ENCODE measurements at regions not wholly inside any gene's neighbourhood (a gene's known extent, or its start where the extent isn't known, plus 50 kb on each side); places are given as distances from the start of the nearest gene placed in this dataset.
"Not testable (repeated sequence)": the region's sequence is repeated elsewhere in the genome, so short reads cannot be mapped to it uniquely, and the experiment has no call there.

DNA sequence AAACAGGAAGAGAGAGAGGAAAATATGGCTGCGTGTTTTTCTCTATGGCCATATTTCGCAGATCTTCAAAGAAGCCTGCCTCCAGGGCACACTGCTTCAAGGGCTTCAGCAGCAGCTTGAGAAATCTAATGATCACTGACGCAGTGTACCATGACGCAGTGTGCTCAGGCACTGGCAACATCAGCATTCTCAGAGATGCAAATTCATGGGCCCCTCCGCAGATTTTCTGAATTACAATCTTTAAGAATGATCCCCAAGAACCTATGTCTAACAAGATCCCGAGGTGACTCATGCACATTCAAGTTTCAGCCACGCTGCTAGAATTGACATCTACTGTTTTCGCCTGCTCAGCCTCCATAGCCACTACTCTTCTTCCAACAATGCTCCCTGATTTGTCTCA is 143.9 kb upstream of the ZNF366 start:
- H3K9me3 ChIP-seq (ENCODE audit: control insufficient read depth, low read length) = no peaks in the 10 kb centered on the region
- no peak overlapping the region for H3K4me3 ChIP-seq (ENCODE audit: low read length)
- no peak for DNase-seq (ENCODE audit: low read depth)
- no peaks in the 10 kb centered on the region for H3K4me1 ChIP-seq (ENCODE audit: control insufficient read depth, insufficient read depth, low read length)
- H3K9ac ChIP-seq (ENCODE audit: low read length) = no peak overlapping the region
- H3K36me3 ChIP-seq (ENCODE audit: control insufficient read depth, insufficient read depth, low read length, severe bottlenecking) = no peaks in the 10 kb centered on the region
- H3K27me3 ChIP-seq (replicated peaks; ENCODE audit: control insufficient read depth, insufficient read depth, low read length) = no peaks in the 10 kb centered on the region

DNA sequence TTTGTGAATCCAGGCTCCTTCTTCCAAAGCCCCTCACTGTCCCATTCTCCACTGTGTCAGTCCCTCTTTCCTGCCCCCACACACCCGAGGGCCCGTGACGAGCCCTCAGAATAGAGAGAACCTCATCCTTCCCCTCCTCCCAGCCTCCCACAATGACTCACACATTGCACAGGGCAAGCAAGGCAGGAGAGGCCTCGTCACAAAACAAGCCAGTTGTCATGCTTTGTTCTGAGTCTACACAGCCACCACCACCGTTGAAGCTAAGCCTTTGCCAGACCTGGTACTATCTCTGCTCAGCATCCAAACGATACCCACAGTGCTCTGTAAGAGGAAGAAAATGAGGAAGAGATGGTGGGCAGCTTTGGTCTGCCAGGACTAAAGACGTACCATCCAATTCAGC is 142.2 kb upstream of the ZNF366 start:
- peak; percentile 25 for DNase-seq (ENCODE audit: low read depth)
- H3K4me3 ChIP-seq (ENCODE audit: low read length) = no peak overlapping the region
- no peaks in the 10 kb centered on the region for H3K4me1 ChIP-seq (ENCODE audit: control insufficient read depth, insufficient read depth, low read length)
- H3K36me3 ChIP-seq (ENCODE audit: control insufficient read depth, insufficient read depth, low read length, severe bottlenecking) = no peaks in the 10 kb centered on the region
- no peaks in the 10 kb centered on the region for H3K9me3 ChIP-seq (ENCODE audit: control insufficient read depth, low read length)
- no peaks in the 10 kb centered on the region for H3K27me3 ChIP-seq (replicated peaks; ENCODE audit: control insufficient read depth, insufficient read depth, low read length)
- no peak overlapping the region for H3K9ac ChIP-seq (ENCODE audit: low read length)

DNA sequence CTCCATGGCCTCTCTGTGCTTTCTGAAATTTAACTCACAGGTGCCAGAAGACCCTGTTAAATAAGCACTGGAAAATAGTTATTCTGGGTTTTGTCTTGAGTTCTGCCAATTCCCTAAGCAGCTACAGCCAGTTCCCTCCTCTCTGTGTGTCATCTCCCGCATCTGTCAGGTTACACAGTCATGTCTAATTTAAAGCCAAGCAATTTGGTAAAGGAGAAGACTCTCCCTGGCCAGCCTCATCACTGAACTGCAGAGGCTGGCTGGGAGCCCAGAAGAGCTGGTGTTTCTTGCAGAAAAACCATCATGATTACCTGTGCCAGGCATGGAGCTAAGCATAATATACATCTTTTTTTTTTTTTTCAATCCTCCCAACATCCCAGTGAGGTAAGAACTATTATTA is 141.3 kb upstream of the ZNF366 start:
- Histone ChIP-seq H3K4me1 (ENCODE audit: control insufficient read depth, insufficient read depth, low read length) (peaks cover 3% of the 10 kb centered on the region), H3K9ac (ENCODE audit: low read length) (no peak overlapping the region), H3K9me3 (ENCODE audit: control insufficient read depth, low read length) (no peaks in the 10 kb centered on the region), H3K4me3 (ENCODE audit: low read length) (no peak overlapping the region), H3K36me3 (ENCODE audit: control insufficient read depth, insufficient read depth, low read length, severe bottlenecking) (no peaks in the 10 kb centered on the region), H3K27me3 (replicated peaks; ENCODE audit: control insufficient read depth, insufficient read depth, low read length) (no peaks in the 10 kb centered on the region)
- no peak for DNase-seq (ENCODE audit: low read depth)

DNA sequence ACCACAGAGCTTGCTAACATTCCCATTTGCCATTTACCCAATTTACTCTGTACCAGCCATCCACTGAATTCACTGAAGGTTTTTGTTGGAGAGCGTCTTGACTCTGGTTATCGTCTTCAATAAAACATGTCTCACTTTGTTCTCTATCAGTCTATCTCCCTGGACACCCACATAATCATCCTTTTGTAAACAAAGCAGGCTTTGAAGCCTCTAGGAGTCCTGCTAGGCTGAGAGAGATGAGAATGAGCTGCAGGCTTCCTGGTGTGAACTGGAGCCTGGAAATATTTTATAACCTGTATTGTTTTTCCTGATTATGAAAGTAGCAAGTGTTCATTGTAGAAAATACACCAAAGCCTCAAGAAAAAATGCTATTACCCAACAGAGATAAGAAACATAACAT is 140.6 kb upstream of the ZNF366 start:
- no peak for DNase-seq (ENCODE audit: low read depth)
- no peaks in the 10 kb centered on the region for H3K36me3 ChIP-seq (ENCODE audit: control insufficient read depth, insufficient read depth, low read length, severe bottlenecking)
- no peak overlapping the region for H3K4me3 ChIP-seq (ENCODE audit: low read length)
- H3K9ac ChIP-seq (ENCODE audit: low read length) = no peak overlapping the region
- no peaks in the 10 kb centered on the region for H3K9me3 ChIP-seq (ENCODE audit: control insufficient read depth, low read length)
- no peaks in the 10 kb centered on the region for H3K27me3 ChIP-seq (replicated peaks; ENCODE audit: control insufficient read depth, insufficient read depth, low read length)
- peaks cover 3% of the 10 kb centered on the region for H3K4me1 ChIP-seq (ENCODE audit: control insufficient read depth, insufficient read depth, low read length)

DNA sequence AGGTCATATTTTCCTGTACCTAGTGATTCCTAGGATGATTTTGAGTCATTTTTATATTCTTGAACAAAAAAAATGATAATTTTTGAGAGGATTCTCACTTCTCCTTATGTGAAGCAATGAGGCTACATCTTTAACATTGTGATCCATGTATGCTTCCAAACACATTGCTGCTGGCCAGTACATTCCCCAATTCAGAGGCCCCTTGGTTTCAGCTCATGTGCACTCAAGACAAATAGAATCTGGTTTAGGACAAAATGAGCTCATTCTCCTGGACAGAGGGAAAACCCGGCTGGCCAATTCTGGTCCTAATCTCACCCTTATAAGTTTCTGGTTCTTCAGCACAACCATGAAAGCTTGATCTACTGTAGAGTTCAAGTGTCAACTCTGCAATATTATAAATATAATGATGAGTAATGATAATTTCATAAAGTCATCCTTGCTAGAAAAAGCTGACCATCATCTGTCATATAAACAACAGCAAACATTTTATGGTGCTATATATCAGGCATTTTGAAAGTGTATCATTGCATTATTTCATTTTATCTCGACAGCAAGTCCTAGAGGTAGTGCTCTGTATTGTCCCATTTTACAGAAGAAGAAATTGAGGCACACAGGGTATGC is 139.1 kb upstream of the ZNF366 start:
- H3K4me3 ChIP-seq (ENCODE audit: low read length) = no peak overlapping the region
- no peak for DNase-seq (ENCODE audit: low read depth)

DNA sequence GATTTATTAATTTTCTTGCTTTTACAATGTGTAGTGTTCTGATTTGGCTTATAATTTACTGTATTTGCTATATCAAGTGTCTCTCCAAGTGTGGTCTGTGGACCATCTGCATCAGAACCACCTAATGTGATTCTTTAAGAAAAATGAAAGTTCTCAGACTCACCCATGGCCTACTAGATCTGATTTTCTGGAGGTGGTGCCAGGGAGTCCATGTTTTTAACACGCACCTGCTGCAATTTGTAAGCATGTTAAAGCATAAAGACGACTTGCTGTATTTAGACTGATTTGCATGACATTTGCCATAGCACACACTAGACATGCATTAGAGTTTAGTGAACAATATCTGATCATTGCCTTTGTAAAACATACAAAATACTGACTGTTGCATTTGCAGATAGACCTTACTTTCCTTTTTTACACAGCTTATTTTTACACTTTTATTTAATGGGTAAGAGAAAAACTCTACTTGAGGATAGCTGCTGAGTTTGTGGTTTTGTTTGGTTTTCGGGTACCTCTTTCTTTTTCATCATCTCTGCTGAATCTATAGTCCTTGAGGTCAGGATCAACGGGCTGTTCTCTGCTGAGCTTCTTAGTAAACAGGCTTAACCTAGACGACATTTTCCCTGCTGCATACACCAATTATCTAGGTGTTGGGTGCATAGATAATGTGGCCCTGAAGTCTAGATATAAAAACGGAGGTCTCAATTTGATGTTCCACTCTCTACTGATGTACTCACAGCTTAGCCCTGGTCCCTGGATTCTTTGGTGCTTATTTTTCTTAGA is 138.0 kb upstream of the ZNF366 start:
- H3K36me3 ChIP-seq (ENCODE audit: control insufficient read depth, insufficient read depth, low read length, severe bottlenecking) = no peaks in the 10 kb centered on the region
- no peak overlapping the region for H3K4me3 ChIP-seq (ENCODE audit: low read length)

More for the DNA sequence above, 139.1 kb upstream of the ZNF366 start:
- H3K9ac ChIP-seq (ENCODE audit: low read length) = no peak overlapping the region
- H3K9me3 ChIP-seq (ENCODE audit: control insufficient read depth, low read length) = no peaks in the 10 kb centered on the region
- H3K4me1 ChIP-seq (ENCODE audit: control insufficient read depth, insufficient read depth, low read length) = peaks cover 3% of the 10 kb centered on the region
- no peaks in the 10 kb centered on the region for H3K27me3 ChIP-seq (replicated peaks; ENCODE audit: control insufficient read depth, insufficient read depth, low read length)
- no peaks in the 10 kb centered on the region for H3K36me3 ChIP-seq (ENCODE audit: control insufficient read depth, insufficient read depth, low read length, severe bottlenecking)

DNA sequence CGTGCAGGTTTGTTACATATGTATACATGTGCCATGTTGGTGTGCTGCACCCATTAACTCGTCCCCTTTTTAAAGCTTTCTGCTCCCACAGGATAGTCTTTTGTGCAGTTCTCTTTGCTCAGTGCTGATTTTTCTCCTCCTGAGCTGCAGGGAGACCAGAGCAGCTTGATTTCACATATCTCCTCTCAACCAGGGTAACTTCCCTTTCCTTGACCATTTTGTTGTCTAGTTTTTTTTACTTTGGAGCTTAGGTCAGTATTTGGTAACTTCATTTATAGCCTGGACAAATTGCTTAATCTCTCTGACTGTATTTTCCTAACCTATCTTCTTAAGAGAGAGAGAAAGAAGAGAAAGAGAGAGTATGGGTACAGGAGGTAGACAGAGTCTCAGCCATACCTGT is 137.1 kb upstream of the ZNF366 start:
- Histone ChIP-seq H3K4me3 (ENCODE audit: low read length) (no peak overlapping the region), H3K9me3 (ENCODE audit: control insufficient read depth, low read length) (no peaks in the 10 kb centered on the region), H3K4me1 (ENCODE audit: control insufficient read depth, insufficient read depth, low read length) (peaks cover 3% of the 10 kb centered on the region), H3K9ac (ENCODE audit: low read length) (no peak overlapping the region), H3K27me3 (replicated peaks; ENCODE audit: control insufficient read depth, insufficient read depth, low read length) (no peaks in the 10 kb centered on the region), H3K36me3 (ENCODE audit: control insufficient read depth, insufficient read depth, low read length, severe bottlenecking) (no peaks in the 10 kb centered on the region)
- DNase-seq (ENCODE audit: low read depth) = no peak

More for the DNA sequence above, 138.0 kb upstream of the ZNF366 start:
- no peak for DNase-seq (ENCODE audit: low read depth)
- peaks cover 3% of the 10 kb centered on the region for H3K4me1 ChIP-seq (ENCODE audit: control insufficient read depth, insufficient read depth, low read length)
- no peaks in the 10 kb centered on the region for H3K9me3 ChIP-seq (ENCODE audit: control insufficient read depth, low read length)
- no peaks in the 10 kb centered on the region for H3K27me3 ChIP-seq (replicated peaks; ENCODE audit: control insufficient read depth, insufficient read depth, low read length)
- H3K9ac ChIP-seq (ENCODE audit: low read length) = no peak overlapping the region

DNA sequence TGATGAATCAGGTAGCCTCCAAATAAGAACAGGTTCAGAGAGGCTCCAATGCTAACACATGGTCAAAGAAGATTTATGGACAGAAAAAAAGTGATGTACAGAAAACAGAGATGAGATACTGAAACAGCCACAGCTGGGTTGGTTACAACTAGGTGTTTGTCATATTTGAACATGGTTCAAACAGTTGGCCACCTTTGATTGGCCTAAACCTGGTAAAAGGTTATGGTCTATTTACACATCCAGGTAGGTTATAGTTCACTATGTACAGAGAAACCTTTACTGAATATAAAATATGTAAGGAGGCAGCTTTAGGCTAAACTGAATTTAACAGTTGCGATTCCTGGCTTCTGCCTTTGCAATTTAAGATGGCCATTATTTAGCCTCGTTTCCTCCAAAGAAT is 134.0 kb upstream of the ZNF366 start:
- H3K9ac ChIP-seq (ENCODE audit: low read length) = no peak overlapping the region
- no peaks in the 10 kb centered on the region for H3K9me3 ChIP-seq (ENCODE audit: control insufficient read depth, low read length)
- no peak for DNase-seq (ENCODE audit: low read depth)
- no peaks in the 10 kb centered on the region for H3K36me3 ChIP-seq (ENCODE audit: control insufficient read depth, insufficient read depth, low read length, severe bottlenecking)
- no peak overlapping the region for H3K4me3 ChIP-seq (ENCODE audit: low read length)
- peaks cover 3% of the 10 kb centered on the region for H3K4me1 ChIP-seq (ENCODE audit: control insufficient read depth, insufficient read depth, low read length)
- no peaks in the 10 kb centered on the region for H3K27me3 ChIP-seq (replicated peaks; ENCODE audit: control insufficient read depth, insufficient read depth, low read length)

DNA sequence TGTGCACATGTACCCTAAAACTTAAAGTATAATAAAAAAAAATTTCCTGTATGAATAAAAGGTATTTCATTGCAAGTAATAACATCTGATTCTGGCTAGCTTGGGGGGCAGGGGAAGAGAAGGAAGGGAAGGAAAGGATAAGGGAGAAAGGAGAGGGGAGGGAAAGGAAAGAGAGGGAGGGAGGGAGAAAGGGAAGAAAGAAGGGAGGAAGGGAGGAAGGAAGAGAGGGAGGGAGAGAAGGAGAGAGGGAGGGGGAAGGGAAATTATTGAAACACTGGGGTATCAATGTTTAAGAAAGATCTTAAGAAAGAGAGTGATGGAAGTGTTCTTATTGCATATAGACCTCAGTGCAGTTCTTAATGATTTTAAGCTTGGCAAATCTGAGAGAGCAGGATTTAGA is 129.8 kb upstream of the ZNF366 start:
- Histone ChIP-seq H3K27me3 (replicated peaks; ENCODE audit: control insufficient read depth, insufficient read depth, low read length) (no peaks in the 10 kb centered on the region), H3K4me3 (ENCODE audit: low read length) (no peak overlapping the region), H3K9ac (ENCODE audit: low read length) (no peak overlapping the region), H3K36me3 (ENCODE audit: control insufficient read depth, insufficient read depth, low read length, severe bottlenecking) (no peaks in the 10 kb centered on the region), H3K9me3 (ENCODE audit: control insufficient read depth, low read length) (no peaks in the 10 kb centered on the region), H3K4me1 (ENCODE audit: control insufficient read depth, insufficient read depth, low read length) (peaks cover 28% of the 10 kb centered on the region)
- no peak for DNase-seq (ENCODE audit: low read depth)

DNA sequence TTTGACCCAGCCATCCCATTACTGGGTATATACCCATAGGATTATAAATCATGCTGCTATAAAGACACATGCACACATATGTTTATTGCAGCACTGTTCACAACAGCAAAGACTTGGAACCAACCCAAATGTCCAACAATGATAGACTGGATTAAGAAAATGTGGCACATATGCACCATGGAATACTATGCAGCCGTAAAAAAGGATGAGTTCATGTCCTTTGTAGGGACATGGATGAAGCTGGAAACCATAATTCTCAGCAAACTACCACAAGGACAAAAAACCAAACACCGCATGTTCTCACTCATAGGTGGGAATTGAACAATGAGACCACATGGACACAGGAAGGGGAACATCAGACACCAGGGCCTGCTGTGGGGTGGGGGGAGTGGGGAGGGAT is 129.4 kb upstream of the ZNF366 start:
- H3K9ac ChIP-seq (ENCODE audit: low read length); H3K27me3 ChIP-seq (replicated peaks; ENCODE audit: control insufficient read depth, insufficient read depth, low read length); H3K36me3 ChIP-seq (ENCODE audit: control insufficient read depth, insufficient read depth, low read length, severe bottlenecking); H3K4me3 ChIP-seq (ENCODE audit: low read length); DNase-seq (ENCODE audit: low read depth); H3K9me3 ChIP-seq (ENCODE audit: control insufficient read depth, low read length): not testable (repeated sequence)
- H3K4me1 ChIP-seq (ENCODE audit: control insufficient read depth, insufficient read depth, low read length) = peaks cover 33% of the 10 kb centered on the region

DNA sequence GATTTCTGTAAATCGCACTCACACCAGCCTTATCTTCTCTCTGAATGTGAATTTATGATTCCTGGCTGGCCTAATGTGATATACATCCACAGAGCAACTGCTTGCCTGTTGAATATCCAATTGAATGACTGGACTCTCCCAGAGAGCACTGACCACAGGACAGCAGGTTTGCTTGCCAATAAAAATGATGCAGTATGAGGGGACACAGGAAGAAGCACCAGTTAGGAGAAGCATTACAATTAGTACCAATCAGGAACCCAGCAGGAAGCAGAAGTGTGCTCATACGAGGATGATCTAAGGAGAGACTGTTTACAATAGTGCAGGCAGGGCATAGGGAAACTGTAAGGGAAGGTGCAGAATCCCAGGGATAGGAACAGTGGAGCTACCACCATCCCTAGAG is 127.2 kb upstream of the ZNF366 start:
- Histone ChIP-seq H3K9ac (ENCODE audit: low read length) (peak overlapping the region; percentile 61), H3K36me3 (ENCODE audit: control insufficient read depth, insufficient read depth, low read length, severe bottlenecking) (no peaks in the 10 kb centered on the region), H3K27me3 (replicated peaks; ENCODE audit: control insufficient read depth, insufficient read depth, low read length) (no peaks in the 10 kb centered on the region), H3K9me3 (ENCODE audit: control insufficient read depth, low read length) (no peaks in the 10 kb centered on the region), H3K4me1 (ENCODE audit: control insufficient read depth, insufficient read depth, low read length) (peaks cover 47% of the 10 kb centered on the region), H3K4me3 (ENCODE audit: low read length) (no peak overlapping the region)
- no peak for DNase-seq (ENCODE audit: low read depth)

Measured in adipocyte (in vitro differentiated cells).